Nephron progenitor cell (in vitro differentiated cells): ENCODE measurements at regions not wholly inside any gene's neighbourhood (a gene's known extent, or its start where the extent isn't known, plus 50 kb on each side); places are given as distances from the start of the nearest gene placed in this dataset.

Experiments
- DNase-seq: peaks from one replicate; pipeline ENCODE4 v3.0.0; 2021
- H3K27ac Mint-ChIP-seq: 2 replicates; pipeline ENCODE4 v1.8.0; 2021; ENCODE audit warnings: mild to moderate bottlenecking, moderate library complexity, mixed read lengths
- H3K27me3 Mint-ChIP-seq: 2 replicates; pipeline ENCODE4 v1.8.0; 2021; ENCODE audit warnings: mild to moderate bottlenecking, low read depth, mixed read lengths; ENCODE audit not compliant: poor library complexity
- H3K36me3 Mint-ChIP-seq: 2 replicates; pipeline ENCODE4 v1.8.0; 2021; ENCODE audit warnings: low read depth, mixed read lengths
- H3K4me1 Mint-ChIP-seq: 2 replicates; pipeline ENCODE4 v1.8.0; 2021; ENCODE audit warnings: mixed read lengths
- H3K4me3 Mint-ChIP-seq: 2 replicates; pipeline ENCODE4 v1.8.0; 2021; ENCODE audit warnings: mild to moderate bottlenecking, moderate library complexity, mixed read lengths
- H3K9me3 Mint-ChIP-seq: 2 replicates; pipeline ENCODE4 v1.8.0; 2021; ENCODE audit warnings: mild to moderate bottlenecking, moderate library complexity, mixed read lengths
- CTCF ChIP-seq: fragments of 200-600 bp; sonication (generic); IDR thresholded peaks from 2 replicates; pipeline ENCODE4 v1.5.0; 2021; ENCODE audit warnings: antibody characterized with exemption

- Mint-ChIP-seq H3K27me3 (peaks cover 7% of the 10 kb centered on the region), H3K27ac (peak overlapping the region; percentile 27), H3K4me3 (no peak overlapping the region)
Observed at GRCh38 chr7:51732116-51732515, 415.5 kb upstream of the COBL start.

GRCh38 chr7:51731075-51731474 is 414.5 kb upstream of the COBL start:
- Mint-ChIP-seq H3K9me3 (peaks cover 6% of the 10 kb centered on the region), H3K4me1 (no peaks in the 10 kb centered on the region), H3K27me3 (peaks cover 7% of the 10 kb centered on the region), H3K27ac (no peak overlapping the region), H3K4me3 (no peak overlapping the region), H3K36me3 (no peaks in the 10 kb centered on the region)
- no peak for DNase-seq
- TF ChIP-seq CTCF = no peak

More at GRCh38 chr7:51732116-51732515, 415.5 kb upstream of the COBL start:
- no peak for DNase-seq
- Mint-ChIP-seq H3K9me3 (peaks cover 6% of the 10 kb centered on the region), H3K4me1 (no peaks in the 10 kb centered on the region), H3K36me3 (no peaks in the 10 kb centered on the region)
- TF ChIP-seq CTCF = no peak

DNA sequence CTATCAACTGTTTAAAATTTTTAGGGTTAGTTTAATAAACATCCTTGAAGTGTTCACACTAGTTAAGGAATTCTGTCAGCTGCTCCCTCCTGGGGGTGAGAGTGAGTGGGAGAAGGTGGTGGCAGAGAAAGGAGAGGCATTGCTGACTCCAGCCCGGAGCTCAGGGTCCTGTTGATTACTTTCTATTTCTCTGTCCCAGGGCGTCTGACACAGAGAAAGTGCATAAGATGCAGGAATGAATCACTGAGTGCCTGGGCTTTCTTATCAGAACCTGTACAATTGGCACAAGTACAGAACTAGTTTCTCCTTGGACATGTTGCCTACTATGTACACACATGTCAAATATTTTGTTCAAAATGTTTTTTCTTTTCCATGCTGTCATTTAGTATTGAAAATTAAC is 410.8 kb upstream of the COBL start:
- H3K27ac Mint-ChIP-seq = no peak overlapping the region
- H3K4me1 Mint-ChIP-seq = no peaks in the 10 kb centered on the region
- no peak for TF ChIP-seq CTCF
- no peaks in the 10 kb centered on the region for H3K36me3 Mint-ChIP-seq
- DNase-seq = no peak
- H3K27me3 Mint-ChIP-seq = peaks cover 7% of the 10 kb centered on the region
- peaks cover 13% of the 10 kb centered on the region for H3K9me3 Mint-ChIP-seq
- no peak overlapping the region for H3K4me3 Mint-ChIP-seq

- Mint-ChIP-seq H3K27ac (no peak overlapping the region), H3K9me3 (peaks cover 5% of the 10 kb centered on the region), H3K4me1 (no peaks in the 10 kb centered on the region), H3K27me3 (peaks cover 3% of the 10 kb centered on the region), H3K36me3 (no peaks in the 10 kb centered on the region), H3K4me3 (no peak overlapping the region)
- no peak for DNase-seq
- TF ChIP-seq CTCF = no peak
Observed at GRCh38 chr7:51706851-51707250, 390.2 kb upstream of the COBL start.

- no peaks in the 10 kb centered on the region for H3K4me1 Mint-ChIP-seq
- H3K27me3 Mint-ChIP-seq = peaks cover 3% of the 10 kb centered on the region
- TF ChIP-seq CTCF = no peak
- no peak overlapping the region for H3K27ac Mint-ChIP-seq
- H3K9me3 Mint-ChIP-seq = peaks cover 16% of the 10 kb centered on the region
- H3K36me3 Mint-ChIP-seq = no peaks in the 10 kb centered on the region
- no peak overlapping the region for H3K4me3 Mint-ChIP-seq
- no peak for DNase-seq
Observed at GRCh38 chr7:51705701-51706100, 389.1 kb upstream of the COBL start.

- no peak overlapping the region for H3K27ac Mint-ChIP-seq
- H3K27me3 Mint-ChIP-seq = peaks cover 4% of the 10 kb centered on the region
- peaks cover 14% of the 10 kb centered on the region for H3K4me1 Mint-ChIP-seq
- no peak for TF ChIP-seq CTCF
- H3K9me3 Mint-ChIP-seq = peaks cover 16% of the 10 kb centered on the region
- no peak overlapping the region for H3K4me3 Mint-ChIP-seq
- no peaks in the 10 kb centered on the region for H3K36me3 Mint-ChIP-seq
- no peak for DNase-seq
Observed at GRCh38 chr7:51702673-51703072, 386.1 kb upstream of the COBL start.
